ENCODE measurements at regions not wholly inside any gene's neighbourhood (a gene's known extent, or its start where the extent isn't known, plus 50 kb on each side); places are given as distances from the start of the nearest gene placed in this dataset.

DNA sequence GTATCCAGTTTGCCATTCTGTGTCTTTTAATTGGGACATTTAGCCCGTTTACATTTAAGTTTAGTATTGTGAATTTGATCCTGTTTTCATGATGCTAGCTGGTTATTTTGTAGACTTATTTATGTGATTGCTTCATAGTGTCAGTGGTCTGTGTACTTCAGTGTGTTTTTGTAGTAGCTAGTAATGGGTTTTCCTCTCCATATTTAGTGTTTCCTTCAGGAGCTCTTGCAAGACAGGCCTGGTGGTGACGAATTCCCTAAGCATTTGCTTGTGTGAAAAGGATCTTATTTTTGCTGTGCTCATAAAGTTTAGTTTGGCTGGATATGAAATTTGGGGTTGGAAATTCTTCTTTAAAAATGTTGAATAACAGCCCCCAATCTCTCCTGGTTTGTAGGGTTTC, 69.2 kb upstream of the PDC start:
- ATAC-seq (ENCODE audit: low FRiP score in 2 of 2), result no peak
- peaks cover 0 to 8% (median 0%) of the 10 kb centered on the region in 4 donors for H3K4me1 ChIP-seq
- no peak overlapping the region for H3K4me3 ChIP-seq
- DNase-seq, result no peak
- no peak for TF ChIP-seq EP300 (IDR thresholded peaks at IDR 0.05)
- TF ChIP-seq, protein P1, sequence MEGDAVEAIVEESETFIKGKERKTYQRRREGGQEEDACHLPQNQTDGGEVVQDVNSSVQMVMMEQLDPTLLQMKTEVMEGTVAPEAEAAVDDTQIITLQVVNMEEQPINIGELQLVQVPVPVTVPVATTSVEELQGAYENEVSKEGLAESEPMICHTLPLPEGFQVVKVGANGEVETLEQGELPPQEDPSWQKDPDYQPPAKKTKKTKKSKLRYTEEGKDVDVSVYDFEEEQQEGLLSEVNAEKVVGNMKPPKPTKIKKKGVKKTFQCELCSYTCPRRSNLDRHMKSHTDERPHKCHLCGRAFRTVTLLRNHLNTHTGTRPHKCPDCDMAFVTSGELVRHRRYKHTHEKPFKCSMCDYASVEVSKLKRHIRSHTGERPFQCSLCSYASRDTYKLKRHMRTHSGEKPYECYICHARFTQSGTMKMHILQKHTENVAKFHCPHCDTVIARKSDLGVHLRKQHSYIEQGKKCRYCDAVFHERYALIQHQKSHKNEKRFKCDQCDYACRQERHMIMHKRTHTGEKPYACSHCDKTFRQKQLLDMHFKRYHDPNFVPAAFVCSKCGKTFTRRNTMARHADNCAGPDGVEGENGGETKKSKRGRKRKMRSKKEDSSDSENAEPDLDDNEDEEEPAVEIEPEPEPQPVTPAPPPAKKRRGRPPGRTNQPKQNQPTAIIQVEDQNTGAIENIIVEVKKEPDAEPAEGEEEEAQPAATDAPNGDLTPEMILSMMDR (IDR thresholded peaks at IDR 0.05), result no peak
- no peak for TF ChIP-seq POLR2AphosphoS5 (IDR thresholded peaks at IDR 0.05)
- TF ChIP-seq POLR2A (IDR thresholded peaks at IDR 0.05), result no peak
- no peaks in the 10 kb centered on the region for H3K36me3 ChIP-seq
- H3K27ac ChIP-seq, result no peak overlapping the region
- no peaks in the 10 kb centered on the region for H3K9me3 ChIP-seq
- 92 to 96% methylated on average over 2 of the region's 2 CpGs for WGBS, 2 donors
- no peaks in the 10 kb centered on the region for H3K27me3 ChIP-seq

DNA sequence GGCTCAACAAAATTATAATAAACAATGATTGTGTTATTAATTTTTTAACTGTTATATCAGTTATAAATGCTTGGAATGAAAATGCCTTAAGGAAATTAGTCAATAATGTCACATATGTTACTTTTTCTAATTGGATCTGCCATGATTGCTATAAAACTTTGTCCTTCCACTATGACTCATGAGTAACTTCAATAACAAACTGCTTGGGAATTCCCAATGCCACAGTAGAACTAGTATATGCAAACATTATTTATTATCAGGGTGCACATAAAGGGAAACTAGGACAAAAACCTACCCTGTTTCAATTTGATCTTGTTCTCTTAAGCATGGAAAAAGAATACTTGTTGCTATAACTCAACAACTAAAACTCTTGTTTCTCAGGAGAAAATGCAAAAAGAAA, 59.1 kb upstream of the PDC start:
- H3K27me3 ChIP-seq, result no peaks in the 10 kb centered on the region
- H3K4me1 ChIP-seq, result no peaks in the 10 kb centered on the region
- no peak for TF ChIP-seq POLR2A (IDR thresholded peaks at IDR 0.05)
- DNase-seq (no peak), ATAC-seq (ENCODE audit: low FRiP score in 2 of 2) (no peak)
- no peaks in the 10 kb centered on the region for H3K36me3 ChIP-seq
- H3K27ac ChIP-seq, result no peak overlapping the region
- H3K9me3 ChIP-seq, result peaks cover 5 to 17% (median 10%) of the 10 kb centered on the region in 4 donors
- no peak overlapping the region for H3K4me3 ChIP-seq

DNA sequence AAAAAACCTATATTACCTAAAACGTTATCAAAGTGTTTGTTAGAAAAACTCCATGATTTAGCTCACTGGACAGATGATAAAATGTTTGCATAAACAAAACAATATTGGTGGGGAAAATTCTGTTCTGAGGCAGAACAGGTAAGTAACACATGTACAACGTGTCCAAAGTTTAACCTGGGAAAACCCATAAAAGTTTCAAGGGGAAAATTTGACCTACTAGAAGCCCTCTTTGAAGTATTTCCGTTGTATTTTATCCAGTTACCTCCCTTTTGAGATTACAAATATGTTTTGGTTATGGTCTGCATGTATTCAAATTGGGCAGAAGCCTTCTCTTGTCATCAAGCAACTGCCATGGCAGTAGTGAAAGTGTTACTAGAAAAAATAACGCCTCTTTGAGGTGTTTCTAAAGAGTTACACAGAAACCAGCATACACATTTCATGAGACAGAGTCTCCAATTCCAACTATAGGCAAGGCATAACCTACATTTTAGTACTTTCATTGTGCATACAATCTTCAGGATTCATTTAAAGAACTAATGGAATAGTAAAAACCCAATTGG, 58.0 kb upstream of the PDC start:
- no peaks in the 10 kb centered on the region for H3K27me3 ChIP-seq
- peaks cover 5 to 12% (median 8%) of the 10 kb centered on the region in 4 donors for H3K9me3 ChIP-seq
- no peak overlapping the region for H3K27ac ChIP-seq
- no peak for DNase-seq
- TF ChIP-seq POLR2AphosphoS5 (IDR thresholded peaks at IDR 0.05) (no peak), EP300 (IDR thresholded peaks at IDR 0.05) (no peak)
- TF ChIP-seq, protein P1 (IDR thresholded peaks at IDR 0.05), result no peak
- H3K36me3 ChIP-seq, result no peaks in the 10 kb centered on the region
- WGBS, 2 donors, result 78 to 84% methylated on average over 4 of the region's 4 CpGs
- ATAC-seq (ENCODE audit: low FRiP score in 2 of 2), result no peak
- no peak overlapping the region for H3K4me3 ChIP-seq
- no peaks in the 10 kb centered on the region for H3K4me1 ChIP-seq

DNA sequence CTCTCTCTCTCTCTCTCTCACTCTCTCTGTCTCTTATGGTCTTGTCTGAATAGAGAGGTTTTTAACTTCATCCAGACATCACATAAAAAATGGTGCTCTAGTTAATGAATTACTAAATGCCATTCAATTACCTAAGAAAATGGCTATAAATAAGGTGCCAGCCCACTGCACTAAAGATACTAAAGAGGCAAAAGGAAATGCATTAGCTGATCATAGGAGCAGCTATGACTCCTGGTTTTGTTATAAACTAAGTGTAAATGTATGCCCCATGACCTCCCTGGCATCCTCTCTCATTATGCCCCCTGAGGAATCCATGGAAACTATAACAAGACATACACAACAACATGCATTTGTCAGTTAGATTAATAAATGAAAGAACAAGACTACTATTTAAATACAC, 57.5 kb upstream of the PDC start:
- Histone ChIP-seq H3K9me3 (peaks cover 0 to 7% (median 3%) of the 10 kb centered on the region in 4 donors), H3K27ac (no peak overlapping the region), H3K4me3 (no peak overlapping the region), H3K27me3 (no peaks in the 10 kb centered on the region), H3K36me3 (no peaks in the 10 kb centered on the region), H3K4me1 (no peaks in the 10 kb centered on the region)
- TF ChIP-seq EP300 (IDR thresholded peaks at IDR 0.05) (no peak), POLR2AphosphoS5 (IDR thresholded peaks at IDR 0.05) (no peak), POLR2A (IDR thresholded peaks at IDR 0.05) (no peak)
- TF ChIP-seq, protein P1 (IDR thresholded peaks at IDR 0.05), result no peak
- ATAC-seq (ENCODE audit: low FRiP score in 2 of 2) (no peak), DNase-seq (no peak)

DNA sequence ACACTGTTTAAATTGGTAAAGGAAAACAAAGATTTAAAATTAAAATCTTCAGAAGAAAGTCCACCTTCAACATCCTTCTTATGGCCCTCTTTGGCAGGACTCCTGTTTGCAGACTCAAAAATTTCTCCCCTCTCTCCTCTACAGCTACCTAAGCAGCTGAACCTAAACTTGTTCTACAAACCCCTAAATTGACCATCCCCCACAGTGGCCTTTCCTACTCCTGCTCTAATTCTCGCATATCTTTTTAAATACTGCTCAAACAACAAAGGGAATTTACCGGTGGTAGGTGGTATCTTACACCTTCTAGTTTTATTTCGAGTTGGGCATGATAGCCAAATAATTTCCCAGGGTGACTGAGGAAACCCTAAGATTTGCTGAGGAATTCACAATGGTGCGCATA, 53.5 kb upstream of the PDC start:
- Histone ChIP-seq H3K36me3 (no peaks in the 10 kb centered on the region), H3K27ac (no peak overlapping the region), H3K9me3 (no peaks in the 10 kb centered on the region), H3K4me1 (peaks cover 0 to 12% (median 7%) of the 10 kb centered on the region in 4 donors), H3K4me3 (no peak overlapping the region), H3K27me3 (no peaks in the 10 kb centered on the region)
- WGBS, 2 donors, result 72 to 87% methylated on average over 4 of the region's 4 CpGs
- TF ChIP-seq EP300 (IDR thresholded peaks at IDR 0.05) (no peak), POLR2A (IDR thresholded peaks at IDR 0.05) (no peak), POLR2AphosphoS5 (IDR thresholded peaks at IDR 0.05) (no peak)
- TF ChIP-seq, protein P1 (IDR thresholded peaks at IDR 0.05), result no peak
- DNase-seq (no peak), ATAC-seq (ENCODE audit: low FRiP score in 2 of 2) (no peak)

Measured in upper lobe of left lung (tissue), 6 donors.